Nucleus accumbens (tissue), 56 donors: ENCODE measurements at regions not wholly inside any gene's neighbourhood (a gene's known extent, or its start where the extent isn't known, plus 50 kb on each side); places are given as distances from the start of the nearest gene placed in this dataset.
"Not testable (repeated sequence)": the region's sequence is repeated elsewhere in the genome, so short reads cannot be mapped to it uniquely, and the experiment has no call there.

ENCODE experiments used
- DNase-seq, 56 donors: peaks; one replicate each; lab custom pipeline; 2025; lab: John Stamatoyannopoulos, UW

GRCh38 chr2:47295981-47296635 lies 73.0 kb upstream of the EPCAM start:
- DNase-seq = no peak

- no peak for DNase-seq
Measured at GRCh38 chr2:47295131-47295980, 73.8 kb upstream of the EPCAM start.

GRCh38 chr2:47293976-47294375 lies 75.1 kb upstream of the EPCAM start:
- no peak for DNase-seq

GRCh38 chr2:47288864-47289263 lies 80.2 kb upstream of the EPCAM start:
- DNase-seq = no peak

- DNase-seq = no peak
Measured at GRCh38 chr2:47283659-47284058, 85.5 kb upstream of the EPCAM start.

- no peak for DNase-seq
Measured at GRCh38 chr2:47282621-47283272, 86.4 kb upstream of the EPCAM start.

GRCh38 chr2:47279525-47279924 lies 89.6 kb upstream of the EPCAM start:
- DNase-seq = not testable (repeated sequence)

- DNase-seq = no peak
Measured at GRCh38 chr2:47277987-47278386, 91.1 kb upstream of the EPCAM start.

GRCh38 chr2:47277187-47277586 lies 91.9 kb upstream of the EPCAM start:
- DNase-seq = no peak

- DNase-seq = no peak
Measured at GRCh38 chr2:47276061-47276460, 93.0 kb upstream of the EPCAM start.

- peak in 3 of 56 donors; percentile 16 to 34 (median 23) for DNase-seq
Measured at GRCh38 chr2:47274054-47274782, 94.9 kb upstream of the EPCAM start.

- DNase-seq = no peak
Measured at GRCh38 chr2:47272905-47273758, 96.0 kb upstream of the EPCAM start.

GRCh38 chr2:47272031-47272864 lies 95.9 kb upstream of the CALM2 start:
- DNase-seq = peak in 47 of 56 donors; percentile 14 to 74 (median 47)

GRCh38 chr2:47271054-47272000 lies 95.0 kb upstream of the CALM2 start:
- DNase-seq = no peak

- DNase-seq = no peak
Measured at GRCh38 chr2:47270421-47270820, 94.1 kb upstream of the CALM2 start.

- peak in 5 of 56 donors; percentile 9 to 53 (median 24) for DNase-seq
Measured at GRCh38 chr2:47269316-47270232, 93.3 kb upstream of the CALM2 start.

- DNase-seq = no peak
Measured at GRCh38 chr2:47267711-47268086, 91.4 kb upstream of the CALM2 start.
